ENCODE measurements at regions not wholly inside any gene's neighbourhood (a gene's known extent, or its start where the extent isn't known, plus 50 kb on each side); places are given as distances from the start of the nearest gene placed in this dataset.

GRCh38 chr3:145013931-145014330 lies 1042.3 kb downstream of the DIPK2A start:
- Histone ChIP-seq H3F3A (ENCODE audit: insufficient read depth, low read length) (no peaks in the 10 kb centered on the region), H3K27me3 (ENCODE audit: insufficient read depth, low read length) (no peaks in the 10 kb centered on the region), H3K4me2 (ENCODE audit: low read length) (no peak overlapping the region), H3K27ac (ENCODE audit: low read depth, low read length, poor library complexity, severe bottlenecking) (no peak overlapping the region), H3K9me3 (ENCODE audit: low read length) (no peaks in the 10 kb centered on the region), H3K4me3 (ENCODE audit: low read depth, low read length, poor library complexity, severe bottlenecking) (no peak overlapping the region), H3K36me3 (ENCODE audit: insufficient read depth, low read length) (no peaks in the 10 kb centered on the region), H3K9ac (ENCODE audit: low read length) (no peak overlapping the region), H3K79me2 (ENCODE audit: insufficient read depth, low read length) (no peaks in the 10 kb centered on the region), H3K4me1 (ENCODE audit: insufficient read depth, low read length, severe bottlenecking) (no peaks in the 10 kb centered on the region), H2AFZ (ENCODE audit: low read length) (no peak overlapping the region), H4K20me1 (ENCODE audit: insufficient read depth, low read length) (no peaks in the 10 kb centered on the region), H3K9me2 (ENCODE audit: low read depth, low read length) (no peaks in the 10 kb centered on the region)
- TF ChIP-seq EZH2 (IDR thresholded peaks at IDR 0.05; ENCODE audit: borderline replicate concordance, low read length) (no peak), CTCF (IDR thresholded peaks at IDR 0.05; ENCODE audit: low read length) (no peak)

GRCh38 chr3:145015253-145015652 lies 1043.6 kb downstream of the DIPK2A start:
- no peaks in the 10 kb centered on the region for H3K27me3 ChIP-seq (ENCODE audit: insufficient read depth, low read length)
- H3K4me1 ChIP-seq (ENCODE audit: insufficient read depth, low read length, severe bottlenecking), result no peaks in the 10 kb centered on the region
- TF ChIP-seq CTCF (IDR thresholded peaks at IDR 0.05; ENCODE audit: low read length) (no peak), EZH2 (IDR thresholded peaks at IDR 0.05; ENCODE audit: borderline replicate concordance, low read length) (no peak)
- no peak overlapping the region for H2AFZ ChIP-seq (ENCODE audit: low read length)
- H3K27ac ChIP-seq (ENCODE audit: low read depth, low read length, poor library complexity, severe bottlenecking), result no peak overlapping the region
- no peaks in the 10 kb centered on the region for H3K79me2 ChIP-seq (ENCODE audit: insufficient read depth, low read length)
- no peaks in the 10 kb centered on the region for H3K9me3 ChIP-seq (ENCODE audit: low read length)
- H3K4me2 ChIP-seq (ENCODE audit: low read length), result no peak overlapping the region
- no peak overlapping the region for H3K9ac ChIP-seq (ENCODE audit: low read length)
- no peaks in the 10 kb centered on the region for H3K36me3 ChIP-seq (ENCODE audit: insufficient read depth, low read length)
- H3F3A ChIP-seq (ENCODE audit: insufficient read depth, low read length), result no peaks in the 10 kb centered on the region
- H4K20me1 ChIP-seq (ENCODE audit: insufficient read depth, low read length), result no peaks in the 10 kb centered on the region
- H3K4me3 ChIP-seq (ENCODE audit: low read depth, low read length, poor library complexity, severe bottlenecking), result no peak overlapping the region
- H3K9me2 ChIP-seq (ENCODE audit: low read depth, low read length), result peaks cover 3% of the 10 kb centered on the region; the same call in 1 of the 2 replicates

GRCh38 chr3:145017959-145018358 lies 1046.3 kb downstream of the DIPK2A start:
- Histone ChIP-seq H3K27ac (ENCODE audit: low read depth, low read length, poor library complexity, severe bottlenecking) (no peak overlapping the region), H3K9ac (ENCODE audit: low read length) (no peak overlapping the region)
- TF ChIP-seq CTCF (IDR thresholded peaks at IDR 0.05; ENCODE audit: low read length), result no peak
- no peak for TF ChIP-seq EZH2 (IDR thresholded peaks at IDR 0.05; ENCODE audit: borderline replicate concordance, low read length)

More at GRCh38 chr3:145017959-145018358, 1046.3 kb downstream of the DIPK2A start:
- H3K4me2 ChIP-seq (ENCODE audit: low read length), result no peak overlapping the region
- H3K9me2 ChIP-seq (ENCODE audit: low read depth, low read length), result peaks cover 3% of the 10 kb centered on the region; the same call in 1 of the 2 replicates
- H3K27me3 ChIP-seq (ENCODE audit: insufficient read depth, low read length), result no peaks in the 10 kb centered on the region
- no peaks in the 10 kb centered on the region for H3K9me3 ChIP-seq (ENCODE audit: low read length)
- H3K79me2 ChIP-seq (ENCODE audit: insufficient read depth, low read length), result no peaks in the 10 kb centered on the region
- no peak overlapping the region for H3K4me3 ChIP-seq (ENCODE audit: low read depth, low read length, poor library complexity, severe bottlenecking)
- no peaks in the 10 kb centered on the region for H3K4me1 ChIP-seq (ENCODE audit: insufficient read depth, low read length, severe bottlenecking)
- no peaks in the 10 kb centered on the region for H4K20me1 ChIP-seq (ENCODE audit: insufficient read depth, low read length)
- H3F3A ChIP-seq (ENCODE audit: insufficient read depth, low read length), result no peaks in the 10 kb centered on the region
- H3K36me3 ChIP-seq (ENCODE audit: insufficient read depth, low read length), result no peaks in the 10 kb centered on the region
- H2AFZ ChIP-seq (ENCODE audit: low read length), result no peak overlapping the region
